HG03439 (cell line): ENCODE measurements at regions not wholly inside any gene's neighbourhood (a gene's known extent, or its start where the extent isn't known, plus 50 kb on each side); places are given as distances from the start of the nearest gene placed in this dataset.
"Not testable (repeated sequence)": the region's sequence is repeated elsewhere in the genome, so short reads cannot be mapped to it uniquely, and the experiment has no call there.

Experiments used
- ATAC-seq: cut with Tn5 transposase; IDR thresholded peaks from one replicate; pipeline ENCODE4 v1.9.1; 2021; ENCODE audit warnings: mild to moderate bottlenecking, moderate library complexity; ENCODE audit not compliant: unreplicated experiment

DNA sequence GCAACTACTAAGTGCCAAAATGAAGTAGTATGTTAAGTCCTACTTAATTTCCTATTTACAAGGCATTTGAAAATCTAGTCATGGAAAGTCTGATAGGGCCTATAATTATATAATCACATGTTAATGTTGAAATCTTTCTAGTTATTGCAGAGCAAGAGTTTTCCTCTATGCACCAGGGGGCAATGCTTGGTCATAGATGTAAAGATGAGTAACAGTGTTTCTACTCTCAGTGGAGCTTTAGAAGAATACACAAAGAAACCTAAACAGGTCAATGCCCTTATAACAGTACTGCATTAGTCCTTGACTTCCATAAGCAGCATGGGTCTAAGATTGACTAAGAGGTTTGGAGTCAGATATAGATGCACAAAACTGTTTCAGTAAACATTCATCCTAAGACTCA is 218.7 kb downstream of the KCTD12 start:
- no peak for ATAC-seq

DNA sequence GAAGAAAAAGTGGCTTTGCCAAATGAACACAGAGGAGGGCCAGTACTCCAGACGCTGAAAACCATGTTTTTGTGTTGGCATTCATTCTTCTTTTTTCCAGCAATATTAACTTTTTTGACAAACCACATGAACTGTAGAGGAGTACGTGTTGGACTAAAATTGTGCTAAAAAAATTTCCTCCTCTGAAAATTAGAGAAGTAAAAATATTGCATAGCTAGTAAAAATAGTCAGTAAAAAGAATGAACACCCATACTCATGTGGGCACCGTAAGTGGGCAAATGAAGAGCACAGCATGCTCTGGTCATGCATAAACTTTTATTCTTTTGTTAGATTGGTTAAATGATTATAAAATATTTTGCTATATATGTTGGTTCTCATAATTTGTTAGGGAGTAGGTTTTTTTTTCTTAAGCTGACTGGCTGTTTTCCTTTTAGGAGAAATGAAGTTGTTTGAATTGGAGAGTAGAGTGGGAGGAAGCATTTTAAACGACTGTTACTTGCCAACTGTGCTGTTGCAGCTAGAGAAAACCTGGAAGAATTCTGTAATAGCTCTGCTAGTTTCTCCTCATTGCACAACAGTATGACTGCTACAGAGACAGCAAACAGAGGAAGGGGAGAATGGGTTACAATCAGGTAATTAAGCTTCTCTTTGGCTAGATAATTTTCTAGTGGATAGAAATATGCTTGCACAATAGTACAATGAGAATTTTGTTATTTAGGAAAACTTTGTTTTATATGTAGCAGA is 222.4 kb downstream of the KCTD12 start:
- no peak for ATAC-seq

GRCh38 chr13:76659074-76659473 is 227.1 kb downstream of the KCTD12 start:
- not testable (repeated sequence) for ATAC-seq

GRCh38 chr13:76656500-76656899 is 229.7 kb downstream of the KCTD12 start:
- no peak for ATAC-seq

DNA sequence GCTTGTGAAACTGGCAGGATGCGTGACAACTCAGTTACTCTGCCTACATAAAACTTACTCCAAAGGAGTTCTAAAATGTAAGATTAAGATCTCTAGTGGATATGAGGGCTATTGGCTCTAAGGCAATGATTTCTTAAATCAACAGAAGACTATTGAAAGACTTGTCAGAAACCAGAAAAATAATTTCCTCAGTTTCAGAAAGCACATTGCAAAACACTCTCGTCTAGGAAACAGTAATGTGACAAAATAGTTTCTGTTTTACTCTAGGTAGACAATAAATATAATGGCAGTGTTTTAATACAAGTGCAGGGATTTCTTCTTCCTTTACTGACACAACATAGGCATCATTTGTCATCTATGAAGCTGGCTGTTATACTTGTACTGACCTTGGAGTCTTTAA is 230.1 kb downstream of the KCTD12 start:
- ATAC-seq = no peak

- ATAC-seq = no peak
Measured at GRCh38 chr13:76654263-76654662, 231.9 kb downstream of the KCTD12 start.

DNA sequence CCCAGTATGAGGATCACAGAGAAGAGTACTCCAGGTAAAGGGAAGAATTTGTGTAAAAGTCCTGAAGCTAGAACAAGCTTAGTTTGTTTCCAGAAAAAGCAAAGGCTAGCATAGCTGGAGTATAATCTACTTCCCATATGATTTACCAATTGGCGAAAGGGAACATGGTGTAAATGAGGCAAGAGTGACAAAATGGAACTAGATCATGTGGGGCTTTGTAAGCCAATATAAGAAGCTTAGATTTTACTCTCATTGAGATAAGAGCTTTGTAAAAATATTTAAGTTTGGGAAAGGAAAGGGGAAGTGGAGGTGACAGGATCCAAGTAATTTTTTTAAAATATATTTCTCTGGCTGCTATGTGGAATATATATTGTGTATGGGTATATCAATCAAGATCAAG is 234.9 kb downstream of the KCTD12 start:
- no peak for ATAC-seq

- ATAC-seq = no peak
Measured at GRCh38 chr13:76647550-76647949, 238.7 kb downstream of the KCTD12 start.

GRCh38 chr13:76646946-76647345 is 239.3 kb downstream of the KCTD12 start:
- ATAC-seq = no peak

GRCh38 chr13:76645632-76646031 is 240.6 kb downstream of the KCTD12 start:
- no peak for ATAC-seq

DNA sequence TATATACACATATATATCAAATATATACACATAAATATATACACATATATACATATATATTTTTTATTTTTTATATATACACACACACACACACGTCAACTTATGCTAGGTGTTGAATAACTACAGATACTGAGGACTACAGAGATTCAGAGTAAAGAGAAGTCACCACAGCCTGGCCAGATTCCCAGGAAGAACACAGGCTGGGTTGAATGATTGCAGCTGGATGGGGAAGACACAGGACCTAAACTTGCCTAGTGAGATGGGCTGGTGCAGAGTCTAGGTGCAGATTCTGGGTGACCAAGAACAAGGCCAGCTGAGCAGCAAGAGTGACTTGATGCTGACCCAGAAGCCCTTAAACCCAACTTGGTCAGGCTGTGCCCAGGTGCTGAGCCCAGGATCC is 241.3 kb downstream of the KCTD12 start:
- ATAC-seq = no peak

DNA sequence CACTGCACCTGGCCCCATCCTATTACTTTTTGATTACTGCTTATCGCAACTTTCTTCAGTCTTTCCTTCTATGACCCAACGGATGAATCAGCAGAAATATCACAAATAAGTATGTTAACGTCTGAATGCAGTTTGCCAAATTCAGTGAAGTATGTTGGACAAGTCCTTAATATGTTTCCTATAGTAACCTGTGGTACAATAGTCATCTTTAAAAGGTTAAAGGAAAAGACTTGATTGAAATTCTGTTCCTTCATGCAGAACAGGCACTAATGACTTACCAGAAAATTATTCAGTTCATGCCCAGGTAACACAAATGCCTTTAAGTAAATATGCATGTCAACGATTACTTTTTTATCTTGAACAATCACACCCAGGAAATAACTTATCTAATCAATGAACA is 242.6 kb downstream of the KCTD12 start:
- ATAC-seq = no peak

GRCh38 chr13:76641056-76641455 is 245.1 kb downstream of the KCTD12 start:
- no peak for ATAC-seq

- ATAC-seq = no peak
Measured at GRCh38 chr13:76638882-76639281, 247.3 kb downstream of the KCTD12 start.

DNA sequence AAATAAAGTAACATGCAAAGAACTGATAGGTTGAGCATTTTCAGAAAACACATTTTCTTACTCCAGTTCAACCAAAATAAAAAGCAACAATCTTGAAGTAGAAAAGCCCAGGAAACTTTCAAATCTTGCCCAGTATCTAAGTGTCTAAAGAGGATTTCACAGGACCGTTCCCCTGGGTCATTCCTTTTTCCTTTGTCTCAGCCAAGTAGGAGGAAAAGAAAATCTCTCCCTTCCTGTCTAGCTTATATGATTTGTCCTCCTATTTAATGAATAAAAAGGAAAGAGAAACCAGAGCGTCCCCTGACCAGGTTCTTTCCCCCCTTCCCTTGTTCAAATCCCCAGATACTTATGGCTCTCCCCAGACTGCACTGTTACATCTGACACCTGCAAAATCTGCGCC is 248.0 kb downstream of the KCTD12 start:
- ATAC-seq = no peak

DNA sequence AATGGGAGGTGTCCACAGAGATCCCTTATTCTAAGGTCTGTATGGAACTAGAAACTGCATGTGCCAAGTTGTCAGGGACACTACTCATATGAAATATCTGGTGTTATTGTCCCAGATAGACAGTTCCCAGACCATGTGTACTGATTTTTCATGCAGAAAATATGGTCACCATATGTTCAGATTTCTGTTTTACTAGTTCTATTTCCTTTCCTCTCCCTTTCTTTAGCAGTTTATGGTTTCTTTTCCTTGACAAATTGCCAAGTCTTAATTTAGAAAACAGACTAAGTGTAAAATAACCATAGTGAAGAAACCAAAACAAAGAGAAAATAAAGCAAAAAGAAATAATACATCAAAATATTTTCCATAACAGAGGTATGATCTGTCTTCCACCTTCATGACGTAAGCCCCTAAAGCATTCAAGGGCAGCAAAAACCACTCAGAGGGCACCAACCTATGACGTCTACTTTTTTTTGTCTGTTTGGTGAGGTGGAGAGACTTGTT is 248.5 kb downstream of the KCTD12 start:
- ATAC-seq = no peak

GRCh38 chr13:76636829-76637228 is 249.4 kb downstream of the KCTD12 start:
- no peak for ATAC-seq

DNA sequence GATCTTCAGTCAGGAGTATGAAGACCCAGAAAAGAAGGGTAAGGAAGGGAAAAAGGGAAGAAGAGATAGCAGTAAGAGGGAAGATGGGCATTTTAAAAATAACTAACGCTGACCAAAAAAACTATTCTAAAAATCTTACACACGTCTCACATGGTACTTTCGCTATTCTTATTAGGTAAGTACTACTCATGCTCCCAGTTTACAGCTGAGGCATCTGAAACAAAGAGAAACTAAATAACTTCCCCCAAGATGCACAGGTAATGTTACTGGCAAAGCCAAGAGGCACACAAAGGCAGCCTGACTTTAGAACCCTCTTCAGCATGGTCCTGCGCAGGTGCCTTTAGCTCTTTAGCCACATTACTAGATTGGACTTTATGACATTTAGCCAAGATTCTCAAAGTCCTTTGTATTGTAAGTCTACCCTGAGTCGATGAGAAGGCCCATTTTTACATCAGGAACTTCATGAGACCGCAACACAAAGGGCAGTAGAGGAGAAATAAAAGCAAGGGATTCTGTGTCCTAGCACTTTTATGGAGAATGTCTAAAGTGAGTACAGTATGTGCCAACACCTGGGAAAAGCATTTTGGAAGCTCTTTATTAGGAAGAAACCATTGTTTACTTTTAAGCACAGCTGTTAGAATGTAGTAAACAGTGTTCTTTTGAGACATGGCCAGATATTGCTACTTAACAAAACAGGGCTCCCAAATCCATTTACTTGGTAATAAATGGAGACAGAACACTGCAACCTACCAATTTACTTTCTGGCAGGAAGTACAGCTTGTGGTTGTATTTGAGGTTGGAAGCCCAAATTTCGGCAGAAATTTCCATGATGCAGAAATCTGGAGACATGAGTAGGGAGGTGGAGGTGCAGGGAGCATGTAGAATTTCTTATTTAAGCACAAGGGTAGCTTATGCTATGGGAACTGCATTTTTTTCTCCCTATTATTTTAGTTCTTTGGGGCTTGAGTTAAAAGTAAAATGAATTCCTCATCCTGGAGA is 250.7 kb downstream of the KCTD12 start:
- ATAC-seq = no peak

GRCh38 chr13:76634431-76635191 is 251.6 kb downstream of the KCTD12 start:
- ATAC-seq = no peak

DNA sequence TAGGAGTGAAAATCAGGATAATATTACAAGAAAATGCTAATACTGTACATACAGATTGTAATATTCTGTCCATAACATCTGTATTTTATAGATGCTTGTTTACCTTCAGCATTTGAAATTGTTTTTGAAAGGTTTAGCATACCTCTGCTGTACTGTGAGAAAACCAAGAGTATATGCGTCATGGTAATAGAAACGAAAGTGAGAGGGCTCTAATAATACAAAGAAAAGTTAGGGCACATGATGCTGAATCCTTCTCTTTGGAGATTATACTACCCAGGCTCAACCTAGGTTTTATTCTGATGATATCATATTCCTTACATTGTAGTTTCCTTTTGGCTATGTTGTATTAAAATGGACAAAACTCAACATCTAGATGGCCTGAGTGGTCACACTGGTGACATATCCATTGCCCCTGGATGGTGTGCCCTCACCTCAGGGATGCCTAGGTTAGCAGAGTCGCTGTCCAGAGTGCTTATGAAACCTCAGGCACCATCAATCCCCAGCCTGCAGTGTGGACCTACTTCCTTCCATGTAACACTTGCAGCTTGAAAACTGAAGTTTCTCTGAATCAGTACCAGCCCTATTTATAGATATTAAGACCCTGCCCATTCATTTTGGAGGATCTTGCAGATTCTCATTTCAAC is 253.7 kb downstream of the KCTD12 start:
- ATAC-seq = no peak
